Neural progenitor cell (in vitro differentiated cells): ENCODE measurements at regions not wholly inside any gene's neighbourhood (a gene's known extent, or its start where the extent isn't known, plus 50 kb on each side); places are given as distances from the start of the nearest gene placed in this dataset.
A peak's percentile ranks its signal among the peaks of the same experiment; 100 is the strongest.

Source experiments
- DNase-seq: peaks from one replicate; pipeline ENCODE4 v3.0.0-alpha.2; 2016; ENCODE audit warnings: low spot score
- H2AFZ ChIP-seq: fragments of 200-600 bp; sonication (generic); replicated peaks from 2 replicates; pipeline ENCODE4 v1.6.1; 2016; ENCODE audit warnings: antibody characterized with exemption
- H3F3A ChIP-seq: fragments of 200-600 bp; sonication (generic); 2 replicates; pipeline ENCODE4 v1.6.1; 2016; ENCODE audit warnings: antibody characterized with exemption, low read depth
- H3K27ac ChIP-seq: fragments of 200-600 bp; sonication (generic); 2 replicates; pipeline ENCODE4 v1.5.1; 2016; ENCODE audit warnings: mild to moderate bottlenecking
- H3K27me3 ChIP-seq: fragments of 200-600 bp; sonication (generic); 2 replicates; pipeline ENCODE4 v1.6.1; 2016; ENCODE audit warnings: mild to moderate bottlenecking, moderate library complexity
- H3K36me3 ChIP-seq: fragments of 200-600 bp; sonication (generic); 2 replicates; pipeline ENCODE4 v1.5.1; 2016
- H3K4me1 ChIP-seq: fragments of 200-600 bp; sonication (generic); 2 replicates; pipeline ENCODE4 v1.6.1; 2016; ENCODE audit warnings: mixed run types
- H3K4me2 ChIP-seq: fragments of 200-600 bp; sonication (generic); 2 replicates; pipeline ENCODE4 v1.6.1; 2016
- H3K4me3 ChIP-seq: fragments of 200-600 bp; sonication (generic); 2 replicates; pipeline ENCODE4 v1.5.1; 2016
- H3K79me2 ChIP-seq: fragments of 200-600 bp; sonication (generic); 2 replicates; pipeline ENCODE4 v1.6.1; 2016; ENCODE audit warnings: low read depth
- H3K9ac ChIP-seq: fragments of 200-600 bp; sonication (generic); 2 replicates; pipeline ENCODE4 v1.6.1; 2016
- H3K9me3 ChIP-seq: fragments of 200-600 bp; sonication (generic); 2 replicates; pipeline ENCODE4 v1.5.1; 2016; ENCODE audit warnings: low read depth
- H4K20me1 ChIP-seq: fragments of 200-600 bp; sonication (generic); 2 replicates; pipeline ENCODE4 v1.6.1; 2016; ENCODE audit warnings: low read depth
- H3K27ac Mint-ChIP-seq: 3 replicates; pipeline ENCODE4 v1.8.0; 2021; ENCODE audit warnings: mixed read lengths
- H3K27me3 Mint-ChIP-seq: 2 replicates; pipeline ENCODE4 v1.8.0; 2022; ENCODE audit warnings: low read depth, mild to moderate bottlenecking, inconsistent platforms, moderate library complexity, mixed read lengths; ENCODE audit not compliant: insufficient read depth
- H3K36me3 Mint-ChIP-seq: 3 replicates; pipeline ENCODE4 v1.8.0; 2021; ENCODE audit warnings: mixed read lengths
- H3K4me1 Mint-ChIP-seq: 3 replicates; pipeline ENCODE4 v1.8.0; 2021; ENCODE audit warnings: mixed read lengths
- H3K4me3 Mint-ChIP-seq: 3 replicates; pipeline ENCODE4 v1.8.0; 2021; ENCODE audit warnings: mild to moderate bottlenecking, moderate library complexity, mixed read lengths
- H3K9me3 Mint-ChIP-seq: 3 replicates; pipeline ENCODE4 v1.8.0; 2020; ENCODE audit warnings: mixed read lengths
- CTCF ChIP-seq: fragments of 200-600 bp; sonication (generic); IDR thresholded peaks from 2 replicates; pipeline ENCODE4 v1.5.1; 2017; ENCODE audit warnings: antibody characterized with exemption, mild to moderate bottlenecking
- EZH2 ChIP-seq: fragments of 200-600 bp; sonication (generic); IDR thresholded peaks from 2 replicates; pipeline ENCODE4 v1.6.1; 2017; ENCODE audit warnings: antibody characterized with exemption, mild to moderate bottlenecking, moderate library complexity
- EZH2phosphoT487 ChIP-seq: fragments of 200-600 bp; sonication (generic); IDR thresholded peaks from 2 replicates; pipeline ENCODE4 v1.6.1; 2017; ENCODE audit warnings: antibody characterized with exemption

GRCh38 chr17:79389896-79390295, 221.0 kb downstream of the RBFOX3 start:
- H4K20me1 ChIP-seq, result no peaks in the 10 kb centered on the region
- no peaks in the 10 kb centered on the region for H3K79me2 ChIP-seq
- TF ChIP-seq EZH2phosphoT487 (no peak), CTCF (no peak), EZH2 (no peak)
- no peak overlapping the region for H3K27ac ChIP-seq
- H3K4me1 ChIP-seq, result no peaks in the 10 kb centered on the region
- no peaks in the 10 kb centered on the region for H3K36me3 Mint-ChIP-seq
- no peak overlapping the region for H3K27ac Mint-ChIP-seq
- H2AFZ ChIP-seq, result no peak overlapping the region
- H3K36me3 ChIP-seq, result no peaks in the 10 kb centered on the region
- H3K27me3 ChIP-seq, result peaks cover 42% of the 10 kb centered on the region
- H3K9me3 ChIP-seq, result no peaks in the 10 kb centered on the region
- H3K9ac ChIP-seq, result no peak overlapping the region
- no peak overlapping the region for H3K4me2 ChIP-seq
- H3K9me3 Mint-ChIP-seq, result no peaks in the 10 kb centered on the region
- peaks cover 4% of the 10 kb centered on the region for H3K4me1 Mint-ChIP-seq
- no peak overlapping the region for H3K4me3 Mint-ChIP-seq
- no peak for DNase-seq
- no peaks in the 10 kb centered on the region for H3F3A ChIP-seq
- H3K4me3 ChIP-seq, result no peak overlapping the region
- H3K27me3 Mint-ChIP-seq, result peaks cover 43% of the 10 kb centered on the region

- H3K36me3 Mint-ChIP-seq, result no peaks in the 10 kb centered on the region
- Histone ChIP-seq H3K4me1 (no peaks in the 10 kb centered on the region), H3K4me2 (no peak overlapping the region), H3K27me3 (peaks cover 42% of the 10 kb centered on the region), H4K20me1 (no peaks in the 10 kb centered on the region), H2AFZ (no peak overlapping the region), H3K9me3 (no peaks in the 10 kb centered on the region), H3K9ac (no peak overlapping the region), H3K27ac (no peak overlapping the region), H3F3A (no peaks in the 10 kb centered on the region), H3K4me3 (no peak overlapping the region), H3K36me3 (no peaks in the 10 kb centered on the region), H3K79me2 (no peaks in the 10 kb centered on the region)
- no peak overlapping the region for H3K27ac Mint-ChIP-seq
- TF ChIP-seq CTCF, result peak; percentile 86
- no peak for TF ChIP-seq EZH2phosphoT487
- TF ChIP-seq EZH2, result no peak
- peak; percentile 88 for DNase-seq
- no peak overlapping the region for H3K4me3 Mint-ChIP-seq
- H3K27me3 Mint-ChIP-seq, result peaks cover 40% of the 10 kb centered on the region
- peaks cover 4% of the 10 kb centered on the region for H3K4me1 Mint-ChIP-seq
- no peaks in the 10 kb centered on the region for H3K9me3 Mint-ChIP-seq
Measured at GRCh38 chr17:79388556-79389295, 222.1 kb downstream of the RBFOX3 start.

GRCh38 chr17:79387783-79388182, 223.1 kb downstream of the RBFOX3 start:
- Histone ChIP-seq H3K27ac (no peak overlapping the region), H3F3A (no peaks in the 10 kb centered on the region), H3K4me1 (no peaks in the 10 kb centered on the region), H3K27me3 (peaks cover 38% of the 10 kb centered on the region), H3K4me3 (no peak overlapping the region), H3K9me3 (no peaks in the 10 kb centered on the region), H3K9ac (no peak overlapping the region), H3K4me2 (no peak overlapping the region), H2AFZ (no peak overlapping the region), H3K36me3 (no peaks in the 10 kb centered on the region), H3K79me2 (no peaks in the 10 kb centered on the region), H4K20me1 (no peaks in the 10 kb centered on the region)
- H3K4me1 Mint-ChIP-seq, result peaks cover 4% of the 10 kb centered on the region
- no peak for DNase-seq
- no peak overlapping the region for H3K4me3 Mint-ChIP-seq
- no peaks in the 10 kb centered on the region for H3K36me3 Mint-ChIP-seq
- peaks cover 36% of the 10 kb centered on the region for H3K27me3 Mint-ChIP-seq
- H3K9me3 Mint-ChIP-seq, result no peaks in the 10 kb centered on the region
- H3K27ac Mint-ChIP-seq, result no peak overlapping the region
- TF ChIP-seq EZH2phosphoT487 (no peak), EZH2 (no peak), CTCF (no peak)
